Muscle layer of duodenum (tissue), 2 donors: ENCODE measurements at regions not wholly inside any gene's neighbourhood (a gene's known extent, or its start where the extent isn't known, plus 50 kb on each side); places are given as distances from the start of the nearest gene placed in this dataset.

ENCODE experiments used
- H3K27ac ChIP-seq: one replicate; pipeline ENCODE4 v1.7.0; 2013; ENCODE audit warnings: mild to moderate bottlenecking, low read length
- H3K27me3 ChIP-seq: one replicate; pipeline ENCODE4 v1.7.0; 2013; ENCODE audit warnings: low read depth, mild to moderate bottlenecking, control low read depth, low read length
- H3K36me3 ChIP-seq, 2 donors: one replicate each; pipeline ENCODE4 v1.7.0; 2013; ENCODE audit warnings: low read length in 2 of 2, control low read depth in 1 of 2, mild to moderate bottlenecking in 1 of 2; ENCODE audit not compliant: insufficient read depth in 2 of 2, control insufficient read depth in 1 of 2
- H3K4me1 ChIP-seq, 2 donors: one replicate each; pipeline ENCODE4 v1.7.0; 2013; ENCODE audit warnings: low read length in 2 of 2, mild to moderate bottlenecking in 2 of 2, control low read depth in 1 of 2, moderate library complexity in 1 of 2; ENCODE audit not compliant: insufficient read depth in 2 of 2, control insufficient read depth in 1 of 2
- H3K4me3 ChIP-seq, 2 donors: one replicate each; pipeline ENCODE4 v1.7.0; 2013; ENCODE audit warnings: low read length in 2 of 2, low read depth in 1 of 2, mild to moderate bottlenecking in 1 of 2
- H3K9me3 ChIP-seq, 2 donors: one replicate each; pipeline ENCODE4 v1.7.0; 2013; ENCODE audit warnings: low read length in 2 of 2, control low read depth in 1 of 2, mild to moderate bottlenecking in 1 of 2; ENCODE audit not compliant: control insufficient read depth in 1 of 2
- donor health status: healthy.

- Histone ChIP-seq H3K36me3 (no peaks in the 10 kb centered on the region), H3K4me1 (peaks cover 3 to 7% of the 10 kb centered on the region in 2 donors), H3K27ac (no peak overlapping the region), H3K4me3 (no peak overlapping the region), H3K27me3 (no peaks in the 10 kb centered on the region), H3K9me3 (no peaks in the 10 kb centered on the region)
Observed at GRCh38 chr5:109468737-109469420, 59.1 kb upstream of the PJA2 start.

- H3K4me3 ChIP-seq, result no peak overlapping the region
- no peaks in the 10 kb centered on the region for H3K27me3 ChIP-seq
- H3K4me1 ChIP-seq, result peaks cover 3 to 7% of the 10 kb centered on the region in 2 donors
- H3K9me3 ChIP-seq, result no peaks in the 10 kb centered on the region
- H3K36me3 ChIP-seq, result no peaks in the 10 kb centered on the region
- H3K27ac ChIP-seq, result no peak overlapping the region
Observed at GRCh38 chr5:109468288-109468676, 58.5 kb upstream of the PJA2 start.

GRCh38 chr5:109467058-109467457, 57.3 kb upstream of the PJA2 start:
- Histone ChIP-seq H3K9me3 (no peaks in the 10 kb centered on the region), H3K4me1 (peaks cover 3 to 7% of the 10 kb centered on the region in 2 donors), H3K4me3 (no peak overlapping the region), H3K27ac (no peak overlapping the region), H3K36me3 (no peaks in the 10 kb centered on the region), H3K27me3 (no peaks in the 10 kb centered on the region)
